ENCODE measurements at regions not wholly inside any gene's neighbourhood (a gene's known extent, or its start where the extent isn't known, plus 50 kb on each side); places are given as distances from the start of the nearest gene placed in this dataset.

DNA sequence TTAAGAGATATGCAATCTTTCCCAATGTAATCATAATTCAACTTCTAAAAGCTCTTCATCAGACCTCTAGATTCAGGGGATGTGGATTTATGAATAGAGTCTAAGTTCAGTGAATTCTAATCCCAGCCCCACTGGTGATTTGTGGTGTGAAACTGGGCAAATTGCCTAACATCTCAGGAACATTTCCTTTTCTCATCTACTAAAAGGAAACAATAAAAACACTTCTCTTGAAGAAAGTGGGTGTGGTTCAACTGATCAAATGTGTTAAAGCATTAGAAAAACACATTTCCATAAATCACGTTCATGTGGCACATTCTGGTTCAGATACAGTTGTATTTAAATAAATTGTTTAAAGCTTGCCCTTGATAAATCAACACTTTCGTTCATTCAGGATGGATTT is 631.7 kb upstream of the CDH6 start:
- no peak overlapping the region for H2AFZ ChIP-seq (ENCODE audit: low read length)
- H3K23me2 ChIP-seq (ENCODE audit: low read depth, low read length) = no peaks in the 10 kb centered on the region
- H3K4me1 ChIP-seq (replicated peaks in 1 of 4; ENCODE audit: control insufficient read depth in 3 of 4, insufficient read depth in 4 of 4, low read length in 3 of 4) = peaks cover 0 to 4% (median 2%) of the 10 kb centered on the region in 4 experiments; a peak in 2 of 7 replicates
- H3K36me3 ChIP-seq (ENCODE audit: control insufficient read depth in 2 of 4, insufficient read depth in 4 of 4, low read length in 3 of 4) = no peaks in the 10 kb centered on the region
- H2BK12ac ChIP-seq (ENCODE audit: low read depth, low read length) = no peak overlapping the region
- H3K79me1 ChIP-seq (ENCODE audit: low read depth, low read length) = no peaks in the 10 kb centered on the region
- H3K4me2 ChIP-seq (ENCODE audit: insufficient read depth in 1 of 2, low read depth in 2 of 2, low read length in 2 of 2) = no peak overlapping the region
- H4K5ac ChIP-seq (ENCODE audit: insufficient read length, low read depth, low read length) = no peak overlapping the region
- FAIRE-seq = no peak
- no peak overlapping the region for H4K8ac ChIP-seq (ENCODE audit: extremely low read depth, insufficient read depth, low read length)
- no peak for DNase-seq (ENCODE audit: low read depth in 1 of 2, low spot score in 2 of 2)
- no peak overlapping the region for H3K4ac ChIP-seq (replicated peaks; ENCODE audit: insufficient read length, low read depth, low read length)
- H3K9ac ChIP-seq (replicated peaks in 1 of 4; ENCODE audit: extremely low read depth in 1 of 4, low read depth in 3 of 4, low read length in 3 of 4) = no peak overlapping the region
- H3K4me3 ChIP-seq (ENCODE audit: extremely low read depth in 1 of 4, insufficient read depth in 2 of 4, low read depth in 3 of 4, low read length in 4 of 4) = no peak overlapping the region
- no peak overlapping the region for H2BK20ac ChIP-seq (ENCODE audit: low read length)
- H4K20me1 ChIP-seq (replicated peaks in 1 of 2; ENCODE audit: control insufficient read depth in 1 of 2, insufficient read depth in 2 of 2, low read length in 2 of 2) = no peaks in the 10 kb centered on the region
- no peak overlapping the region for H2BK120ac ChIP-seq (replicated peaks; ENCODE audit: low read depth, low read length)
- H3K23ac ChIP-seq (ENCODE audit: insufficient read length) = no peak overlapping the region
- no peaks in the 10 kb centered on the region; a peak in 1 of 4 replicates for H3K9me3 ChIP-seq (ENCODE audit: insufficient read depth in 2 of 2, low read depth in 1 of 2, low read length in 1 of 2)
- H3K56ac ChIP-seq (replicated peaks; ENCODE audit: insufficient read length, low read depth, low read length) = no peak overlapping the region
- ChIA-PET POLR2A (ENCODE audit: partially characterized antibody) (no interaction called here), CTCF (ENCODE audit: partially characterized antibody) (no interaction called here)
- no peaks in the 10 kb centered on the region for H3K27me3 ChIP-seq (replicated peaks in 1 of 4; ENCODE audit: control insufficient read depth in 3 of 4, extremely low read depth in 1 of 4, insufficient read depth in 3 of 4, low read length in 3 of 4)
- no peak overlapping the region for H2BK5ac ChIP-seq (ENCODE audit: low read depth, low read length)
- no peak overlapping the region for H3K14ac ChIP-seq (ENCODE audit: insufficient read length)
- no peak overlapping the region for H3K18ac ChIP-seq (ENCODE audit: extremely low read depth, low read length)
- no peaks in the 10 kb centered on the region for H3K79me2 ChIP-seq (ENCODE audit: control insufficient read depth in 1 of 2, insufficient read depth in 2 of 2, low read length in 2 of 2)
- no peak overlapping the region for H2AK5ac ChIP-seq (ENCODE audit: low read depth, low read length)
- no peak overlapping the region for H2BK15ac ChIP-seq (ENCODE audit: low read length)
- 89% methylated on average over 2 of the region's 2 CpGs; no CpG with 5 or more reads in 1 of the 2 experiments for WGBS, 2 experiments (ENCODE audit: extremely low coverage in 1 of 2, insufficient coverage in 1 of 2, insufficient read length in 1 of 2, insufficient replicate concordance in 2 of 2, low coverage in 1 of 2, low lambda C conversion rate in 2 of 2, missing lambda C conversion rate in 1 of 2)
- H3K27ac ChIP-seq (ENCODE audit: low read depth, low read length) = no peak overlapping the region
- H4K91ac ChIP-seq (replicated peaks; ENCODE audit: insufficient read length, low read length) = no peak overlapping the region
- TF ChIP-seq CBX8 (IDR thresholded peaks at IDR 0.05; ENCODE audit: borderline replicate concordance, low read depth, low read length) (no peak), RFX5 (IDR thresholded peaks at IDR 0.05; ENCODE audit: borderline replicate concordance, low read depth, low read length) (no peak), FOSL1 (IDR thresholded peaks at IDR 0.05; ENCODE audit: insufficient read depth, low read depth, low read length) (no peak), POLR2AphosphoS5 (IDR thresholded peaks at IDR 0.05; ENCODE audit: low read depth, low read length) (no peak), TCF12 (IDR thresholded peaks at IDR 0.05; ENCODE audit: low read depth, low read length) (no peak), RAD21 (IDR thresholded peaks at IDR 0.05 in 1 of 2, conservative IDR thresholded peaks at IDR 0.05 in 1 of 2; ENCODE audit: low read depth in 2 of 2, low read length in 2 of 2) (no peak), SUZ12 (IDR thresholded peaks at IDR 0.05; ENCODE audit: low read length) (no peak), YY1 (IDR thresholded peaks at IDR 0.05; ENCODE audit: low read depth, low read length) (no peak)
- TF ChIP-seq, protein P1, sequence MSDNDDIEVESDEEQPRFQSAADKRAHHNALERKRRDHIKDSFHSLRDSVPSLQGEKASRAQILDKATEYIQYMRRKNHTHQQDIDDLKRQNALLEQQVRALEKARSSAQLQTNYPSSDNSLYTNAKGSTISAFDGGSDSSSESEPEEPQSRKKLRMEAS (IDR thresholded peaks at IDR 0.05) = no peak

Data from H1 (cell line).